ENCODE measurements at regions not wholly inside any gene's neighbourhood (a gene's known extent, or its start where the extent isn't known, plus 50 kb on each side); places are given as distances from the start of the nearest gene placed in this dataset.
A peak's percentile ranks its signal among the peaks of the same experiment; 100 is the strongest.
"Not testable (repeated sequence)": the region's sequence is repeated elsewhere in the genome, so short reads cannot be mapped to it uniquely, and the experiment has no call there.

DNA sequence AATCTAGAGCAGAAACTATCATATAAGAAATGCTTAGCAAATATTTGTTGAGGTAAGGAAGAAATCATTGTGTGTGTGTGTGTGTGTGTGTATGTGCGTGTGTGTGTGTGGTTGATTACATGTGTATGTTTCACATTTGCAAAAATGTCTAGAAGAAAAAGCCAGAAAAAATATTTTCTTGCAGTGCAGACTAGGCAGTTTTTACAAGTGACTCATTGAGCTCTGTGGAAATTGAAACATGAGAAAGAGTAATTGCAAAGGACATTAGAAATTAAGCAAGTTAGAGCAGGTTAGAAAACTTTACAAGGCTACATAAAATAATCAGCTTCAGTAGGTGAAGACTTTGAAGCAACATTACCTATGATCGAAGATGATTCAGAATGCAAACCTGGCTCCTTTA is 669.0 kb upstream of the EYS start:
- no peak for DNase-seq

DNA sequence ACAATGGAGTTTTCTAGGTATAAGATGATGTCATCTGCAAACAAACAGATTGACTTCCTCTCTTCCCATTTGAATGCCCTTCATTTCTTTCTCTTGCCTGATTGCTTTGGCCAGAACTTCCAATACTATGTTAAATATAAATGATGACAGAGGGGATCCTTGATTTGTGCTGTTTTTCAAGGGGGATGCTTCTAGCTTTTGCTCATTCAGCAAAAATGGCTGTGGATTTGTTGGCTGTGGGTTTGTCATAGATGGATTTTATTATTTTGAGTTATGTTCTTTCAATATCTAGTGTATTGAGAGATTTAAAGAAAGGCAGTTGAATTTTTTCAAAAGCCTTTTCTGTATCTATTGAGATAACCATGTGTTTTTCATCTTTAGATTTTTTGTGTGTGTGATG is 662.4 kb upstream of the EYS start:
- no peak for DNase-seq

DNA sequence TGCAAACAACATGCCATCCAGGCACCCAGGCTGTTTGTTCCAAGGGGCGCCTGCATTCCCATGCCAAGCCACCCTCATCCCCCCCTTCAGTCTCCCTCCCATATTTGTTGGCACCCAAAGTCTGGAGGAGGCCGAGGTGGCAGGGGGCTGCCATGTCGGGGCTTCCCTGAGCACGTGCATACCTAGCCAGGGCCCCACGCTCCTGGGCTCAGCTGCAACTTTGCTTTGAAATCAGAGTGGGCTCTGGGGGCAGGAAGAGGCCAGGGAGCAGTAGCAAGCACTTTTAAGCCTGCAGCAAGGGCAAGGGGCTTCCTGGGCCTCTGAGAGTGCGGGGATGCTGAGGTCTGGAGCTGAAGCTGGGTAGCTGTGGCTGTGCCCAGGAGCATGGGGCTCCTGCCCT is 655.9 kb upstream of the EYS start:
- DNase-seq, result no peak

DNA sequence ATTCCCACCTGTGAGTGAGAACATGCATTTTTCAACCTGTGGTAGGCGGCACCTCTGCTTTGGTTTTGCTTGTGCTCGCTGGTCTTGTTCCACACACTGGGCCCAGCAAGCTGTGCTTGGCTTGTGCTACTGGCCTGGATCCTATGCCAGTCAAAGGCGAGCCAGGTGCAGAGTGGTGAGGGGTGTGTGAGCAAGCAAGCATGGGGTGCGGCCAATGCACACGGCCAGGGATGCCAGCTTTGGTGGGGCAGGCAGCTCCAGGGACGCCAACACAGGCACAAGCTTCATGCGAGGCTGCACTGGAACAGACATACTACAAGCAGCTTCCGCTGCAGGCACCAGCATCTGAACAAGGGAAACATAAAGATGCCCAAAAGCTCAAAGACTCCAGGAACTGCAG is 654.9 kb upstream of the EYS start:
- no peak for DNase-seq

DNA sequence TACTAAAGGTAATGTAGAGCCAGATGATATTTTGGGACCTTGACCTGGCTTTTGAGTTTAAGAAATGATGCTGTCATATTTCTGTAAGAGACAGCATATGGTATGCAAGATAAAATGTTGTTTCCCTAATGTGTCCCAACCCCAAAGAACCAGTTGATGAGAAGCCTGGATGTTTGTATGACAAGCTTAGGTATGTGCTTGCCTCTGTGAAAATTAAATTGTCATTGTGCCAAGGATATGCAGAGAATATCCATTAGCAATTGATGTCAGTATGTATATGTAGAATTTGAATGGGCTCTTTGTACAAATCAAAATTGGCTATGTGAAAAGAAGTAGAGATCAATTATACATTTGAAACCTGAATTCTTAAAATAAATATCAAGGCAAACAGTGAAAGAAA is 650.8 kb upstream of the EYS start:
- no peak for DNase-seq

DNA sequence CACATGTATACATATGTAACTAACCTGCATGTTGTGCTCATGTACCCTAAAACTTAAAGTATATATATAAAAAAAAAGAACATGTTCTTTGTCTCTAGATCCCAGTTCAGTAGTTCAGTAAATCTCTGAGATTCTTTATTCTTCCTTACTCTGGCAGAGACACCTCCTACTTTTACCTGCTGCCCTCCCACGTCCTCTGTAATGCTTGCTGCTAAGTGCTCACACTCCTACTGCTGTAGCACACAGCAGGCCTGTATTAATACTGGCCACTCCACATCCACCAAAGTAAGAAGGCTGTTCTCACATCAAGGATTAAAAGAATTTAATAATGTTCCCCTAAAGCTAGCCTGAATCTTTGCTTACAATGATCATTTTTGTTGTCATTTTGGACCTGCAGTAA is 648.4 kb upstream of the EYS start:
- no peak for DNase-seq

DNA sequence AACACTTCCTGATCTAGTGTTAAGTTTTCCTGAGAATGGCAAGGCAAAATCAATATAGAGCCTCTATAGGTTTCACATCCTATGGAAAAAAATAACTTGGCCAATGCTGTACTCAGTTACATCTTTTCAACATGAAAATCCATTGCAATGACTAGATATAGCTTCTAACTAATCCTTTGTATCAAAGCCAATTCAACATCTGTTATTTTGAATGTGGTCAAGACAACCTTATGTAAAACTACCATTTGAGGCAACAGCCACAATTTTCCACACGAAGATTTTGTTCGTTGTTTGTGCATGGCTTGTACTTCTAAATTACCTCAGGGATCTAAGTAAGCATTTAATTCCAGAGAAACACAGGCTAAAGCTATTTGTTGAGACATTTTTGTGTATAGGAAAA is 637.8 kb upstream of the EYS start:
- peak; percentile 64 for DNase-seq

DNA sequence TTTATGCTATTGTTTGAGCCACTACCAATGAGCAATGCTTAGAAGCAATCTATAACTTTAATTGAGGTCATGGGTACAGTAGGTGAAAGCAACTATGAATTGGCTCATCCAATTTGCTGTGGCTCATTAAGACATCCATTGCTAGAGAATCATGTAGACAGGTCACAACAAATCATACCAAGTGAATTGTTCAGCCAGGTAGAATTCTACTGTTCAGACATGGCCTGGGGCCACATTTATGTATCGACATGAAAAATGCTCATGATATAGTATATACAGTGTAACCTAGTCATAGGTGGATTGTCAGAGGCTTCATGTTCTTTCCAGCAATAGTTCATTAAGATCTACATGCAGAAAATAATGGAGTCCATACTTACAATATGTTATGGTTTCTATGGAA is 633.7 kb upstream of the EYS start:
- DNase-seq, result no peak

DNA sequence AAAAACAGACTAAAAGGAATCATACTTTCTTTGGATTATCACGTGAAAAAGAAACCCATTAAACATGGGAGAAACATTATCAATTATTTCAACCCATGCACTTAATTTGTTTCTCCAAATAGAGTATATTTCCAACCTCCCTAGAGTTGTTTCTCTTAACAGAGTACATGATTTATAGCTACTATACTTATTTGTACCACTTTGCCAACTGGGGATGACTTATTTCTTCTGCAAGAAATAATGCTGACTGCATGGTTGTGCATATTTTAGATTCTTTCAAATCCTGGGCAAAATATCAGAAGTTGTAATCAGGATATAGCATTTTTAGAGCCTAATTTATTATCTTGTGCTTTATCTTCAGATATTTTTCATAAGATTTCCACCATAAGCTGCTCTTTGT is 629.1 kb upstream of the EYS start:
- no peak for DNase-seq

DNA sequence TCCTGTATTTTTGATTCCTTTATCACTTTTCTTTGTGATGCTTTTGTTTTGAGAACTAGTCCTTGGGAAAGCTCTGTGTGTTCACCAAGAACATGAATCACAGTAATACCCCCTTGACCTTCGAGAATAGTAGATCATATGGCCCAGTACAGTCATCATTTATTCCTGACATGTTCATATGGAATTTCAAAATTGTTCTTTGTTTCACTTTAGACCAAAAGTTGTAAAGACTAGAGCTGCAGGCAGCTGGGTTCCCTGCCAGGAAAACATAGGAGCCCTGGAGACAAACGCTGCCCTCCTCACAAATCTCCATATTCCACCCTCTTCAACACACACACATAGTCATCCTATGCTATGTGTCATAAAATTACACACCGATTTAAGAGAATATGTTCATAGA is 621.2 kb upstream of the EYS start:
- DNase-seq, result no peak

DNA sequence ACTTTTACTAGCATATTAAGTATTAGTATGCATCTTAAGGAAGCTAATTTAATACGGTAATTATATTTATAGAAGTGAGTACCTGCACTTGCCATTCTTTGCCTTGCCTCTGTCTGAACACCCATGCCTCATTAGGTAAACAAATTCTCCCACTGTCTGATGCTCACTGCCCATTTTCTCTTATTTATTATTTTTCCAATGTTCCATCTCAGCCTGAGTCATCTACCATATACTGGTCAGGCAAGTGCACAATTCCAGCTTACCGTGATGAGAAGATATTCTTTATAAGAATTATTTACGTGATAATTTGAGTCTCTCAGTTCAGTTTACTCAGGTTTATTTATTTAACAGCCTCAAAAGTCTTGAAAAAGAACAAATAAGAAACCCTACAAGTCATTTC is 619.2 kb upstream of the EYS start:
- DNase-seq, result no peak

DNA sequence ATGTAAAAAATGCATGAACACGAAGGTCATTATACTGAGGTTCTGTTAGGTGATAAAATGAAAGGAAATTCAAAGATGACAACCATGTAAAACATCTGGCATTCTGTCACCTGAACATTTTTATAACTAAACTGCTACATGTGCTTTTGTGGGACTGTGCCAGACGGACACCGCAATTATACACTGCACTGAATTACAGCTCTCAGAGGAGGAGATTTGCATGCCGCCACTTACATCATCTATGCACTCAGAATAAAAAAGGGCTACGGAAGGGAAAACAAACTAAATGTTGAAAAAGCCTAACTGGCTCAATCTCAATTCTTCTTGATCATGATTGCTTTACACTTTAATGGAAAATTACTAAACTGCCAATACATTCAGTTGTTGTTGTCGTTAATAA is 614.0 kb upstream of the EYS start:
- DNase-seq, result no peak

DNA sequence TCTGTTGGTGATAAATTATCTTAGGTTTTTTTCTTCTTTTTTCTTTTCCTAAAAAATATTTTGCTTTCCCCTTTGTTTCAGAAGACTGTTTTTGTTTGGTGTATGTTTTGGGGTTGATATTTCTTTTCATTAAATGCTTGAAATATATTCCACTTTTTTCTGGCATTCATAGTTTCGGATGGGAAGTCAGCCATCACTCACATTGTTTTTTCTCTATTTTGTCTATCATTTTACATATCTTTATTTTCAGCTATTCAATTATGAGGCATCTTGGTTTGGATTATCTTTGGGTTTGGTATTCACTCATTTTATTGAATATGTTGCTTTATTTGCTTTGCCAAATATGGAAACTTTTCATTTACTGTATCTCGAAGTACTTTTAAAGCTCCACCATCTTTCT is 600.5 kb upstream of the EYS start:
- no peak for DNase-seq

DNA sequence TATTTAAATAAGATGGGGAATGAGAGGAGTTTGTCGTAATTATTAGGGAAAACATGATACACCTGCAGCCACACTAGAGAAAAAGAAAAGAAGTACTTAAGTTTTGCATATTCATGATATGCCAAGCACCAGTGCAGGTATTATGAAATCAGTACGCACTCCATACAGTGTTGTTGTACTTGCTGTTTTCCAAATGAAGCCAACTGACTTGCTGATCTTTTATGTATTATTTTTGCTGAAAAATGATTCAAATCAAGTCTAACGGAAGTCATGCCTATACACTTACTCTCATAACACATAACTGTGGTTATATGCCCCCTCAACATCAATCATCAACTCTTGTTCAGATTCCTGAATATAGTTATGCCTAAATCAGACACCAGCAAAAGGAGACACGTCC is 584.9 kb upstream of the EYS start:
- DNase-seq, result no peak

DNA sequence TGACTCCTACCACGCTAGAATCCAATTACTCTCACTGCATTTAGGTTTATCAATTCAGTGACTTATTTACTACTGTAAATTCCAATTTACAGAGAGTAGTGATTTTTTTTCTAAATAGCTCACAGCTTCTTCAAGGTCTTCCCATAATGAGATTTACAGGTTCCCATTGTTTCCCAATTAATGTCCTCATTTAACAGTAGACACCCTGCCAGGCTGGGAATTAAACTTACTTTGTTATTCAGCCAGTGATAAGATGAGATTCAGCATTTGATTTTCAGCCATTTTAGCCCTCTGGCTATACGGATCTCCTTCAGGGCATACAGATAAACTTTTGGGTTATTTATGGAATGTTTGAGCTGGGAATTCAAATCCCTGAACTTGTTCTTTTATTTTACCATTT is 582.9 kb upstream of the EYS start:
- no peak for DNase-seq

DNA sequence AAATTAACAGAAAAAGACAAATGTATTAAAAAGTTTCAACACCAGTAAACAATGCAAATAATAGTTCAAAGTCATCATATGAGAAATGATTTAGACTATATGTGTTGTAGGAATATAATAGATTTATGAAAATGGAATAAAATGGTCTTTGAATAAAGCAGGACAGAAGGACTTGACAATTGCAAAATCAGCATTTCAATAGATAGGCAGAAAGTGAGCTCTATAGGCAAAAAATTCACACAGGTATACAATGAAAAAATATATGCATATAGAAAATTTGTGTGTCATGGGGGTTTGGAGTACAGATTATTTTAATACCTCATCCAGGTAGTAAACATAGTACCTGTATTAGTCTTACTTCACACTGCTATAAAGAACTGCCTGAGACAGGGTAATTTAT is 571.1 kb upstream of the EYS start:
- DNase-seq, result no peak

DNA sequence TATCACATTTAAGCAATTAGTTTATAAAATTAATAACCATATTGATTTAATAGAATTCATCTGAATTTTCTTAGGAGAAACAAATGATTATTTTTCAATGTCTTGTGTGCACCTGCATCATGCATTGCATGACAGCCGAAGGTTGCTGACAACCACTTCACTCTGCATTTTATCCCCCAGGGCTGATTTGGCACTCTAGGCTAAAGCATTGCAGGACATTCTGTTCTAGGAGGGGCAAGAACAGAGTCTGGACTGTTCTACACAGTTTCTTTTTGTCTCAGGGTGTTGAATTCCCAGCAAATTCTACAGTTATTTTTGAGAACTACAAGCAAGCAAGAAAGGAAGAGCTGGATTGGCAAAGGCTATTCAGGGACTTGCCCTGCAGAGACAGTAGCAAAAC is 570.4 kb upstream of the EYS start:
- no peak for DNase-seq

DNA sequence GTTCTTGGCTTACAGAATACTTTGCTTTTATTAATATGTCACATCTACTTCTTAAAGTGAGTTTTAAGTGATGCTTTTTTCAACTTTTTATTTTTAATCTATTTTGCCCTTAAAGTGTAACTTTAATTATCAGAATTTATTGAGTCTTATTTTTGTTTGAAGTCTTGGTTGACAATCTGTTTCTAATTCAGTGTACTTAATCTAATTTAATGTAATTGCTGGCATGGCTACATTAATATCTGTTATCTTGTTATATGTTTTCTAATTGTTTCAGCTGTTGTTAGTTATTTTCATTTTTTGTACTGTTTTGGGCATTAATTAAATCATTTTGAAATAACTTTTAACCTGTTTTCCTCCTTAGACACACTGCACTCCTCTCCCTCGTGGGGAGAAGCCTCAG is 558.7 kb upstream of the EYS start:
- no peak for DNase-seq

DNA sequence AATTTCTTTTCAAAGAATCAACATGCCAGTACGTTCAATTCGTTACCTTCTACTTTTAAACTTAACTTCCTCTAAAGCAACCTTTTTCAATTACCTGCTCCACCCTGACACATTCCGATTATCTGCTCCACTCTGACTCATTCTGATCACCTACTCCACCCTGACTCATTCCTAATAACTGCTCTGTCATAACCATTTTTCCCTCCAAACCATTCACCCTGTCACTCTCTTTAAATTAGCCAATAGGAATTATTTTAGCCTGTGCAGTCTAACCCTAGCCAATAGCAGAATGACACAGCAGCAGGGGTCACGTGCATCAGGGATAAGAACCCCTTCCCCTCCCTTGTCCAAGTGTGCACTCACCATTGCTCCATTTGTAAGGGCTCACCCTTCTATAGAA is 557.4 kb upstream of the EYS start:
- DNase-seq, result no peak

DNA sequence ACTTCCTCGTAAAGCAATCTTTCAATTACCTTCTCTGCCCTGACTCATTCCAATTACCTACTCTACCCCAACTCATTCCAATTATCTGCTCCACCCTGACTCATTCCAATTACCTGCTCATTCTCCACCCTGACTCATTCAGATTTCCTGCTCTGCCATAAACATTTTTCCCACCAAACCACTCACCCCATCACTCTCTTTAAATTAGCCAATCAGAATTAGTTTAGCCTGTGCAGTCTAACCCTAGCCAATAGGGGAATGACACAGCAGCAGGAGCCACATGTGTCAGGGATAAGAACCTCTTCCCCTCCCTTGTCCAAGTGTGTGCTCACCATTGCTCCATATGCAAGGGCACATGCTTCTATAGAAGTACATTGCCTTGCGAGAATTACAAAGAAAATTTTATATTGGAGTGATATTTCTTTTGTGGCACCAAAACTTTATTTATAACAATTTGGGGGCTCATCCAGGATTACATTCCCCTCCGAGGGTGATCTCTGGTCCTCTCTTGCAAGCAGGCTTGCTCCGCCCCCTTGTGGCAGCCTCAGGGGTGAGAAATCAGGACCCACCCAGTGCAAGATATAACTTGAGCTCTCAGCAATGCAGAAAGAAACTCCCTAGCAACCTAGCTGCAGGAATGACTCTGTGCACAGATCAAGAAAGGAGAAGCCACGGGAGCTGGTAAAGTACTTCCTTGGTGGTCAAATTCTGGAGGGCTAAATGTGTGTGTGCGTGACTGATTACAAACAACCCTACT is 551.9 kb upstream of the EYS start:
- not testable (repeated sequence) for DNase-seq

DNA sequence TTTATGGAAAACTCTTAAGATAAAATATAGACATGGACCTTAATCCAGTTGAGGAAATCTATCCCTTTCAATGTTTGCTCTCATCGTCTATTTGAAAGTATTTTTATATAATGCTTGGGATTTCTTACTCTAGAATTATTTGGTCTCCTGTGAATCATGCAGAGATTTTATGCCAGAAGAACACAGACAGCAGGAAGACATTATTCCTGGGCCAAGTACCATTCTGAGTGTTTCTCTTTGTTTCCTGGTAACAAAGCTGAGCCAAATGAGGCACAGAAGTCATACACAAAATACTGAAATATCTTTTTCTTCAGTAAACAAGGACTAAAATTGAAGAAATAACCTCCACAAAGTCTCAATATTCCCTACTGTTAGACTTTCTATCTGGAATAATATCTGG is 538.2 kb upstream of the EYS start:
- DNase-seq, result peak; percentile 59

DNA sequence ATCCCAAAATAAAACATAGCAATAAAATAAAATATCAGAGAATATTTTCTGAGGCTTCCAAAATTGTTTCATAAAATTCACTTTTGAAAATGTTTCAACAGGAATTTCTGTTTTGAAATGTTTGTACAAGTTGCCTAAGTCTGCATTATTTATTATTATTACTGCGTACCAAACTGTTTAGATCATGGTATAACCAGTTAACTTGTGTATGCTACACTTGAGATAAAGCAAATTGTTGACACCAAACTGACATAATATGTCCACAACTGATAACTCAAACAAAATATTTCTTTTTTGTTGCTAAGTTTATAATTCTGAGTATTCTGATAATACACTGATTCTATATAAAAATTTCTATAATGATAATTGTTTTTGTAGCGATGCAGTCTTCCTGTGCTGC is 531.8 kb upstream of the EYS start:
- no peak for DNase-seq

DNA sequence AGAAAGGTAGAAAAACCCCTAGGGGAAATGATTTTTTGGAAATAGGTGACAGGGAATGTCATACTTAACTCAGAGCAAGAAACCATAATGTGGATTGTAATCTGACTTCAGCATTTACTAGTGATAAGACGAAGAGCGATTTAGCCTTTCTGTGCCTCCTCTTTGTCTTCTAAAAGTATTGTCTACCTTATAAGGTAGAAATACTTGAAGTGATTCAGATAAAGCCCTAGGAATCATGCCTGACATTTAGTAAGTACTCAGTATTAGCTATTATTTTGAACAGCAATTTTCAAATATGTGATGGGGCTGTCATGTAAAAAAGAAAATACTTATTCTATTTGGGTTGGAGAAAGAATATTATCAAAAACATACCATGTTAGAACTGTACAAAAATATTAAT is 525.9 kb upstream of the EYS start:
- DNase-seq, result no peak

DNA sequence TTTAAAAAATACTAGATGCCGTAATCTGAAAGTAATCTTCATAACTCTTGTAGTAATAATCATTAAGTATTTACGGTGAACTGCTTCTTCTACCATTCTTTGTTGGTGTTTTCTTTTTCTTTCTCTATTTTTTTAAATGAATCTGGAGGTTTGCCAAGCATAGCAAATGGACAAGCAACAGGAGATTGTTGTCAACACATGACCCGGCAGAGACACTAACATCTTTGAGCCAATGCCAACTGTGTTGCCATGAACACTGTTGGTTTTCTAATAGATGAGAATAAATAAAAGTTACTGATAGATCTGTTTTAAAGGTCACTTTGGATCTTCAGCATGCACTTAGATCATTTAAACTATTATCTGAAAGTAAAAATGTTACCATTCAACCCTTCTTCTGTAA is 523.6 kb upstream of the EYS start:
- DNase-seq, result no peak

DNA sequence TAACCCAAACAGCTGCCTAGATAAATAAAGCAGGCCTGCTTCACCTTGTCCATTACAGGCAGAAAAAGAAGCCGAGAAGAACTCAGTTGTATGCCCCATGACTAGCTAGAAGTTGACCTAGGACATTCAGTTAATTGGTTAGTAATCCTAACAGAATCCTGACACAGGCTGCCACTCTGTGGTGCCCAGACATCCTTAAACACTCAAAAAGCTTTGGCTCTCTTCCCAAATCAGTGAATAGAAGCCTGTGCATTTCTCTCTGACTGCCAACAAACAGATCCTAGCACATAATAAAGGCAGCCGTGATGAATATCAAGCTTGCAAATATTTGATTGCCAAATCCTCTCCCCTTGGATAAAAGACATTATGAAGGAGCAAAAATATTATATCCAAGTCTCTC is 519.1 kb upstream of the EYS start:
- DNase-seq, result no peak
